Right atrium auricular region (tissue), 2 donors: ENCODE measurements at regions not wholly inside any gene's neighbourhood (a gene's known extent, or its start where the extent isn't known, plus 50 kb on each side); places are given as distances from the start of the nearest gene placed in this dataset.

Experiments used
- DNase-seq: peaks from one replicate; pipeline ENCODE4 v3.0.0-alpha.2; 2019; ENCODE audit warnings: low spot score
- H3K27ac ChIP-seq, 2 donors: fragments of 200-600 bp; sonication (generic); 1 replicate in 1 of 2; 2 replicates in 1 of 2; pipeline ENCODE4 v1.5.1; 2016 to 2019
- H3K27me3 ChIP-seq, 2 donors: fragments of 200-600 bp; sonication (generic); one replicate each; pipeline versions ENCODE4 v1.5.1 to v1.6.0; 2017 to 2019
- H3K36me3 ChIP-seq: fragments of 200-600 bp; sonication (generic); one replicate; pipeline ENCODE4 v1.5.1; 2016
- H3K4me1 ChIP-seq, 2 donors: fragments of 200-600 bp; sonication (generic); one replicate each; pipeline versions ENCODE4 v1.5.1 to v1.6.0; 2017 to 2019
- H3K4me3 ChIP-seq, 2 donors: fragments of 200-600 bp; sonication (generic); 1 replicate in 1 of 2; 2 replicates in 1 of 2; pipeline ENCODE4 v1.5.1; 2017 to 2019; ENCODE audit warnings: mild to moderate bottlenecking in 1 of 2, moderate library complexity in 1 of 2
- H3K9me3 ChIP-seq, 2 donors: fragments of 200-600 bp; sonication (generic); one replicate each; pipeline ENCODE4 v1.5.1; 2019
- CTCF ChIP-seq, 2 donors: fragments of 200-600 bp; sonication (generic); IDR thresholded peaks; one replicate each; pipeline ENCODE4 v1.5.1; 2019; ENCODE audit warnings: antibody characterized with exemption in 2 of 2

- peaks cover 4% of the 10 kb centered on the region for H3K36me3 ChIP-seq
- H3K27me3 ChIP-seq: no peaks in the 10 kb centered on the region
- peaks cover 0 to 18% of the 10 kb centered on the region in 2 donors for H3K4me1 ChIP-seq
- TF ChIP-seq CTCF (IDR thresholded peaks at IDR 0.05): no peak
- no peak overlapping the region for H3K4me3 ChIP-seq
- peak overlapping the region; percentile 47 to 69 for H3K27ac ChIP-seq
- DNase-seq: no peak
- H3K9me3 ChIP-seq: no peaks in the 10 kb centered on the region
These were observed 51.7 kb upstream of the CLCN4 start for GRCh38 chrX:10104958-10105658.

- H3K9me3 ChIP-seq: no peaks in the 10 kb centered on the region
- H3K27ac ChIP-seq: no peak overlapping the region
- TF ChIP-seq CTCF (IDR thresholded peaks at IDR 0.05): no peak
- no peaks in the 10 kb centered on the region for H3K36me3 ChIP-seq
- no peaks in the 10 kb centered on the region for H3K27me3 ChIP-seq
- no peak for DNase-seq
- H3K4me1 ChIP-seq: peaks cover 0 to 21% of the 10 kb centered on the region in 2 donors
- no peak overlapping the region for H3K4me3 ChIP-seq
These were observed 50.0 kb upstream of the CLCN4 start for GRCh38 chrX:10106806-10107205.
